RKO (cell line): ENCODE measurements at regions not wholly inside any gene's neighbourhood (a gene's known extent, or its start where the extent isn't known, plus 50 kb on each side); places are given as distances from the start of the nearest gene placed in this dataset.

Experiments
- DNase-seq: peaks from one replicate; pipeline ENCODE4 v3.0.0-alpha.2; 2016; ENCODE audit warnings: low spot score

DNA sequence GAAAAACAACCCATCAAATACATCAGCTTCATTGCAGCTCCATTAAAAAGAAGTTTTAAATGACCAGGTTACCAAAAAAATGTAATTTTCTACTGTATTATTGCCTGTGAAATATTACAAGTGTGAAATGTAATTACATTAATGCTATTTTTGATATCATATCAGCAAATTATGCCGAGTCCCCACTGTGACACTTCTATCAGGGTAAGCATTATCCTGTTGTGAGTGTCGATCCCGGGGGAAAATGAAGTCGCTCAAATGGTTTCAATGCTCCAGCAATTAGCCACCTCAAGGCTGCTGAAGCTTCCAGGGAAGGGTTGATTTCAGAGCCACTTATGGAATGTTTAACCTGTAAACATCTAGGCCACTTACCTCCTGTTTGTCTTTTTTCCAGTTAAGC, 70.4 kb downstream of the RCN1 start:
- no peak for DNase-seq

DNA sequence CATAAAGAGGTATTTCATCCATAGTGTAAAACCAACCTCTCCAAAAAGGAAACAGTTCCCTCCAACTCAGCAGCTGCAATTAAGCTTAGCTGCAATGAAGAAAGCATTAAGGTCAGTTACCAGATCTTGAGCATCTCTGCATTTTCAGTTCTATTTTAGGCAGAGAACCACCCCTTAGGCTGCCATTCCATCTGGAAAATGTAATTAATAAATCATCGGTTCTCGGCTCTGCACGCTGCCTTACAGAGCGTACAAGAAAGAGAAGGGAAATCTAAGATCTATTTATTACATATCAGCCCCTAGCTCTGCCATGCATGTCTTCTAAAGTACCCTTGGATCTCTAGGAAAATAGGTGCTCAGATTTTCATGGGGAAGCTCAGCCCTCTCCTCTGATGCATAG, 71.5 kb downstream of the RCN1 start:
- DNase-seq = no peak

- DNase-seq = no peak
These were observed 72.0 kb downstream of the RCN1 start for GRCh38 chr11:32162906-32163305.

- no peak for DNase-seq
These were observed 72.7 kb downstream of the RCN1 start for GRCh38 chr11:32163557-32163956.

- no peak for DNase-seq
These were observed 74.0 kb downstream of the RCN1 start for GRCh38 chr11:32164836-32165235.

DNA sequence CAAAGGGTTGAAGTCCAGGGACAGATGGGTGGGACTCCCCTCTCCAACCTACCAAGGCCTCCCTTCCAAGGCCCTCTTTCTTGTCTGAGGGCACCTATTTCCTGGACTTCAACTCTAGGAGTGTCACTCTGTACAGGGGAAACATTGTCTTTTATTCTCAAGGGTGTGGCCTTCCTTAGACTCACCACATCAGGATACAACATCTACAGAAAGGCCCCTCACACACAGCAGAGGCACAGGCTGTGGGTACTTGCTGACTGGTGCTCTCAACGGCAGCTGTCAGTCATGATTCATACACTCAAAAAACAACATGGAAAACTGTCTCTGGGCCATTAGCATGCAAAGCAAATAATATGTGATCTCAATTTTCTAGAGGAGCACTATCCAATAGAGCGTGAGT, 78.0 kb downstream of the RCN1 start:
- DNase-seq = no peak

- DNase-seq = no peak
These were observed 80.6 kb downstream of the RCN1 start for GRCh38 chr11:32171445-32171844.

DNA sequence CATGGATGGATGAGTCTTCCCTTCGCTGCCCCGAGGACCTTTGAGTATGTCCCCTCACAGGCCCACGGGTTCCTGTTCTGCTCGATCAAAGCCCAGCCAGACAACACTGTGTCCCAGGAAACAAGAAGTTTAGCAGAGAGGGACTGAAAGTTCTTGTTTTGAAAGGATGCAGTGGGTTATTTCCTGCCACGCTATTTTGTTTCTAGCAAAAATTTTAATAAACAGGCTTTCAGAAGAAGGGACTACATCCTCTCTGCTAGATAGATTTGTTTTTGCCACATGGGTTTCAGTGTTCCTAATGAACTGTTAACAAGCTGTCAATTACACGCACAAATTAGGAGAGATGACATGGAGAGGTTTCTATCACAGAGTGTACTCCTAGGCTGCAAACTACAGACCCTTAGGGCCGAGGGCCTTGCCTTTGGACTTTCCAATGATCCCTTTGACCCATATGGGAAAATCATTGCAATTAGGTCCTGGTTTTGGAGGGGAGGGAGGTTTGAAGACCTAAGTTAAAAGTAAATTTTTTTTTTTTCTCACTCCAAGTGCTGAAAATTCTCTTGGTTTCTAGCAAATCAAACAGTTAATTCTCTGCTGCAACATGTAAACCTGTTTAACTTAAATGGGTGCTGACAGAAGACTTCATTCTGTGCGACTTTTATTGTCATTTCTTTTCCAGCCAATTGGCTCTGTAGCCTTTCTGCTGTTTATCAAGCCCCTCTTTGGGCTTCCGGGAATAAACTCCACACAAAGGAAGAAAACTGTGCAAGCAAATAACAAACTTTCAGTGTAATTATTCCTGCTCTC, 81.4 kb downstream of the RCN1 start:
- no peak for DNase-seq

- DNase-seq = peak; percentile 25
These were observed 82.3 kb downstream of the RCN1 start for GRCh38 chr11:32172848-32173834.

DNA sequence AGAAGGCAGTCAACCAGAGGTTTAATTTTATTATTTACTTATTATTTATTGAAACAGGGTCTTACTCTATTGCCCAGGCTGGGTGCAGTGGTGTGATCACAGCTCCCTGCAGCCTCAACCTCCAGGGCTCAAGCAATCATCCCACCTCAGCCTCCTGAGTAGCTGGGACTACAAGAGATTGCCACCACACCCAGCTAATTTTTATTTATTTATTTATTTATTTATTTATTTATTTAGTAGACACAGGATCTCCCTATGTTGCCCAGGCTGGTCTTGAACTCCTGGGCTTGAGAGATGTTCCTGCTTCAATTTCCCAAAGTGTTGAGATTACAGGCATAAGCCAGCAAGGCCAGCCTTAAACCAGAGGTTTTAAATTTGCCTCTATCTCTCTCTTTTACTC, 83.1 kb downstream of the RCN1 start:
- no peak for DNase-seq

- DNase-seq = peak; percentile 85
These were observed 85.5 kb downstream of the RCN1 start for GRCh38 chr11:32176223-32176934.

DNA sequence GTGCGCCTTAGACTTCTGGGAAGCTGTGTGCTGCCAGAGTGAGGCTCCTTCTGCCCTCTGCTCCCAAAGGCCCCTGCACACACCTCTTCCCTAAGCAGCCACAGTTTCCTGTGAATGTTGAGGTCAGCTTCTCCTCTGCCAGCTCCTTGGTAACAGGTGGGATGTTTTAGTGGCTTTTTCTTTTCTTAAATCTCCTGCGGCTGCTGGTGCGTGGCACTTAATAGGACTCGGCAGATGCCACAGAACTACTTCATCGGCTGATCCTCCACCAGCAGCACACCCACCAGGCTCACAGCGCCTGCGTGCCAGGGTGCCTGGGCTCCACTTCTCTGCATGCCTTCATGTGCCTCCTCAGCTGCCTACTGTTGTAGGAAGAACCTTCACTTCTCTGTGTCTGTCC, 87.8 kb downstream of the RCN1 start:
- DNase-seq = no peak

DNA sequence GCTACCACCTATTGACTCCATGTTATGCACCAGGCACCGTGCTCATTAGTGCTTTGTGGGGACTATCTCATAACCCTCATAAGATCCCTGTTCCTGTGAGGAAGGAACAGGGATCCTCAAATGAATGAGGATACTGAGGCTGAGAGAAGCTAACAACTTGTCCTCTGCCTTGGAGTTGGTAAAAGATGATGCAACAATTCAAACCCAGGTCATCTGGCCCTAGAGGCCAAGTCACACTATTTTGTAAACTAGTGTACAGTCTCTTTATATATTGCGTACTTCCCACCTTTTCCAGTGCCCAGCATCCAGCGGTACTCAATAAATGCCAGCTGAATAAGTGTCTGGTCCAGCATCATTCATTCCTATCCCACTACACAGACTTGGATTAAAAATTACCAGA, 92.6 kb downstream of the RCN1 start:
- no peak for DNase-seq

DNA sequence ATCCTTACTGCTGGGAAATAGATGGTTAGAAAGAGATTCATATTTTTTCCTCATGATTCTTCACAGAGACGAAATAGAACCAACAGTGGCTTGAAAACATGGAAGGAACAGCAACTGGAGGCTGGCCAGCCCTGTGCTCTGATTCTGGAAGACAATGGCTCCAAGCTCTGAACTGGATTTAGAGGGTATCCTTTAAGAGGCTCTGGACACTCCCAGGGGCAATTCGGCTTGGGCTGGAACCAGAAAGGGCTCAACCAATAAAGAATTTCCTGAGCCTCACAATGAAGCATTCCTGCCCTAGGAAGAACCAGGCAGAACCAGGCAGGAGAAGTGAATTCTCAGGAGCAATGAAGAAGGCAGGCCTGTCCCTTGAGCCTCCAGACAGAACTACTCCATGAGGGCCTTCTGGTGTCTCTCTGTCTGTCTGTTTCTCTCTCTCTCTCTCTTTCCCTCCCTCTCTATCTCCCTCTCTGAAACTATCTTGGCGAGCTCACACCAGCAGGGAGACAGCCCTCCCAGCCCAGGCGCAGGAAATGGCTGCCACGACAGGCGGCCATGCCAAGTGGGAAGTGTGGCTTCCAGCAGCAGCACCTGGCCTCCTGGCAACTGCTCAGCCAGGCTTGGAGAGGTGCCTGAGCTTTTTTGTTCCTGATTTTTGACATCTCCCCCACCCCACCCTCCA, 93.3 kb downstream of the RCN1 start:
- DNase-seq = no peak

- DNase-seq = no peak
These were observed 94.0 kb downstream of the RCN1 start for GRCh38 chr11:32184723-32185376.

GRCh38 chr11:32186118-32186517, 95.2 kb downstream of the RCN1 start:
- no peak for DNase-seq

- DNase-seq = no peak
These were observed 96.2 kb downstream of the RCN1 start for GRCh38 chr11:32187111-32187510.

GRCh38 chr11:32188785-32189184, 97.9 kb downstream of the RCN1 start:
- no peak for DNase-seq

- DNase-seq = no peak
These were observed 105.3 kb downstream of the RCN1 start for GRCh38 chr11:32196137-32196536.

DNA sequence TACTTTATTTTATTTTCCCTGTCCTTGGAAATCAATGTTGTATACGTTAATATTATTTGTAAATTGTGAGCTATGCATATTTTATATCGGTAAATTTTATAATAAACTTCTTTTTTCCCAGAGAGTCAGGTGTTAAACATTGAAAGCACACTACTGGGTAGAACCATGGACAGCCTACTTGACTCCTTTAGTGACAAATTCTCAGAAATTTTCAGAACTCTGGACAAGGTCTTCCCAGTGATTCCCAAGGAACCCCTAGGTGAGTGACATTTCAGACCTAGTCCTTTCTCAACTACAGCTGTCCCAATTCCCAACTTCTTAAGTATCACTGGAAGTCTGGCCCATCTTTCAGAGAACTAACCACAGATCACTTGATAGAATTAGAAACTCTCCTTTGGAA, 107.2 kb downstream of the RCN1 start:
- DNase-seq = no peak

DNA sequence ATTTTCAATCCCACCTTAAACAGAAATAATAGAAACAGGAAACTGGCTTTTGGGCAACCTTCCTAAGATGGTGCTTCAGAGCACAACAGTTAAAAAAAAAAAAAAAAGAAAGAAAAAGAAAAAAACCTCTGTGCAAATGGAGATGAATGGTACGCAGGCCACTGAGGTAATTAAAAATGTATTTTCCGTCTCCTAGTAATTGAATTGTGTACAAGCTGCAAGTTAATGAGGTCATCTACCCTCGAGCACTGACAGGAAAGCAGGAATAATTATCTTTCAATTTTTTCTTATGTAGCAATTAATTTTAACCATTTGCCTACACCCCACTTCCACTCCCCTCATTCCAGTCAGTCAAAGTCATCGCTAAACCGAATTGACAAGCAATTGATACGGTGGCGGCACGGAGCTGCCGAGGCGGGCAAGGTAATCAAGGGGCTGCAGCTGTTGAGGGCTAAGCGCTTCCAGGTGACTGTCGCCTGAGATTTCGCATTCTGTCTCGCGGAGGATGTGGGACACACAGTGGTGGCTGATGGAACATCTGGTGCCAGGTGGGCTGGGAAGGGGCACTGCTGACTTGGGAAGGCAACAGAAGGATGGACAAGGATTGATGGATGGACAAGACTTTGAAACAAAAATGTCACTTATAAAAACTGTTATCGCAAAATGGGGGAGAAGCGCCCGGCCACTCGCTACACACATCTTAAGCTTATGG, 109.4 kb downstream of the RCN1 start:
- no peak for DNase-seq
